ENCODE measurements at regions not wholly inside any gene's neighbourhood (a gene's known extent, or its start where the extent isn't known, plus 50 kb on each side); places are given as distances from the start of the nearest gene placed in this dataset.
"Not testable (repeated sequence)": the region's sequence is repeated elsewhere in the genome, so short reads cannot be mapped to it uniquely, and the experiment has no call there.

- TF ChIP-seq POLR2A (IDR thresholded peaks at IDR 0.05; ENCODE audit: low read depth, low read length); TAF1 (IDR thresholded peaks at IDR 0.05; ENCODE audit: borderline replicate concordance, low read depth, low read length): not testable (repeated sequence)
Measured at GRCh38 chr7:150084724-150085123, 211.0 kb downstream of the ATP6V0E2 start.

Data from GM12892 (cell line).